SK-N-SH (cell line): ENCODE measurements at regions not wholly inside any gene's neighbourhood (a gene's known extent, or its start where the extent isn't known, plus 50 kb on each side); places are given as distances from the start of the nearest gene placed in this dataset.

ENCODE experiments used
- CTCF ChIA-PET: fragments of 300-600, 350-600 bp; formaldehyde crosslinking; extraction: SDS; loops from one replicate; lab custom pipeline; 2021; lab: Yijun Ruan, JAX
- POLR2A ChIA-PET: fragments of 350-600 bp; sonication (Branson Sonifier 250); formaldehyde crosslinking; extraction: SDS; loops from one replicate; lab custom pipeline; 2020; ENCODE audit warnings: antibody characterized with exemption, inconsistent platforms; lab: Yijun Ruan, JAX
- DNase-seq: peaks from one replicate; pipeline ENCODE4 v3.0.0; 2012
- H2AFZ ChIP-seq: fragments of 200-600 bp; sonication (generic); 2 replicates; pipeline ENCODE4 v1.8.1; 2016; ENCODE audit warnings: antibody characterized with exemption, mild to moderate bottlenecking, low read depth
- H3F3A ChIP-seq: fragments of 200-600 bp; sonication (generic); replicated peaks from 2 replicates; pipeline ENCODE3; 2016; ENCODE audit warnings: antibody characterized with exemption, mild to moderate bottlenecking; ENCODE audit not compliant: insufficient read depth
- H3K27ac ChIP-seq, 2 experiments: fragments of 200-500 bp in 1 of 2; fragments of 200-600 bp in 1 of 2; sonication (Bioruptor generic) in 1 of 2; sonication (generic), shearing (Covaris generic) in 1 of 2; 2 replicates each; pipeline versions ENCODE4 v1.5.1 to v1.6.1; 2014 to 2016; ENCODE audit warnings: low read depth in 2 of 2, inconsistent platforms in 1 of 2, low read length in 1 of 2, mild to moderate bottlenecking in 1 of 2, mixed read lengths in 1 of 2
- H3K27me3 ChIP-seq: fragments of 200-600 bp; sonication (generic), shearing (Covaris generic); 2 replicates; pipeline ENCODE4 v1.6.1; 2016; ENCODE audit warnings: mixed run types; ENCODE audit not compliant: insufficient read depth
- H3K36me3 ChIP-seq, 2 experiments: fragments of 200-500 bp in 1 of 2; fragments of 200-600 bp in 1 of 2; sonication (Bioruptor generic) in 1 of 2; sonication (generic) in 1 of 2; replicated peaks in 1 of 2; 2 replicates each; pipeline versions ENCODE3 to v1.5.1; 2014 to 2016; ENCODE audit warnings: low read length in 1 of 2, mild to moderate bottlenecking in 1 of 2; ENCODE audit not compliant: insufficient read depth in 2 of 2, control insufficient read depth in 1 of 2
- H3K4me1 ChIP-seq, 2 experiments: fragments of 200-500 bp in 1 of 2; fragments of 200-600 bp in 1 of 2; sonication (Bioruptor generic) in 1 of 2; sonication (generic), shearing (Covaris generic) in 1 of 2; 2 replicates each; pipeline versions ENCODE4 v1.5.1 to v1.6.1; 2014 to 2016; ENCODE audit warnings: low read depth in 1 of 2, low read length in 1 of 2, mixed run types in 1 of 2; ENCODE audit not compliant: insufficient read depth in 2 of 2, control insufficient read depth in 1 of 2
- H3K4me2 ChIP-seq: fragments of 200-600 bp; sonication (generic), shearing (Covaris generic); 2 replicates; pipeline ENCODE4 v1.6.1; 2017; ENCODE audit warnings: mixed run types
- H3K4me3 ChIP-seq, 2 experiments: fragments of 200-500 bp in 1 of 2; fragments of 200-600 bp in 1 of 2; sonication (Bioruptor generic) in 1 of 2; sonication (generic), shearing (Covaris generic) in 1 of 2; 2 replicates each; pipeline versions ENCODE4 v1.5.1 to v1.8.1; 2014 to 2016; ENCODE audit warnings: low read depth in 2 of 2, inconsistent platforms in 1 of 2, low read length in 1 of 2, mild to moderate bottlenecking in 1 of 2, mixed read lengths in 1 of 2, moderate library complexity in 1 of 2
- H3K79me2 ChIP-seq: fragments of 200-600 bp; sonication (generic); 2 replicates; pipeline ENCODE4 v1.8.1; 2017; ENCODE audit warnings: mild to moderate bottlenecking; ENCODE audit not compliant: insufficient read depth
- H3K9ac ChIP-seq: fragments of 200-600 bp; sonication (generic); 2 replicates; pipeline ENCODE4 v1.6.1; 2017; ENCODE audit warnings: mixed run types
- H3K9me2 ChIP-seq: fragments of 200-600 bp; sonication (generic); 2 replicates; pipeline ENCODE4 v1.6.1; 2017; ENCODE audit warnings: mixed run types
- H3K9me3 ChIP-seq: fragments of 200-600 bp; sonication (generic); 2 replicates; pipeline ENCODE4 v1.6.1; 2017; ENCODE audit warnings: mixed run types, mild to moderate bottlenecking, moderate library complexity
- H4K20me1 ChIP-seq: fragments of 200-600 bp; sonication (generic); 2 replicates; pipeline ENCODE4 v1.6.1; 2017; ENCODE audit warnings: mild to moderate bottlenecking, mixed run types; ENCODE audit not compliant: insufficient read depth
- CHD2 ChIP-seq: fragments of 150-350 bp; IDR thresholded peaks from 2 replicates; pipeline ENCODE4 v1.6.1; 2018; ENCODE audit warnings: low read length; ENCODE audit not compliant: partially characterized antibody
- CTCF ChIP-seq: fragments of 200-600 bp; sonication (generic); IDR thresholded peaks from 2 replicates; pipeline ENCODE4 v1.6.1; 2017; ENCODE audit warnings: antibody characterized with exemption, mild to moderate bottlenecking, moderate library complexity
- ELF1 ChIP-seq: IDR thresholded peaks from 2 replicates; pipeline ENCODE4 v1.4.0; 2012
- FOSL2 ChIP-seq: IDR thresholded peaks from 2 replicates; pipeline ENCODE4 v1.4.0; 2012; ENCODE audit warnings: low read depth, mild to moderate bottlenecking, moderate library complexity, borderline replicate concordance
- FOXJ3 ChIP-seq: sonication (generic); formaldehyde crosslinking; IDR thresholded peaks from 2 replicates; pipeline ENCODE4 v1.5.1; 2020; ENCODE audit warnings: mild to moderate bottlenecking, missing genetic modification reagents
- GABPA ChIP-seq: IDR thresholded peaks from 2 replicates; pipeline ENCODE4 v1.4.0; 2012; ENCODE audit warnings: low read depth, mild to moderate bottlenecking
- GATA2 ChIP-seq: sonication (generic); formaldehyde crosslinking; IDR thresholded peaks from 2 replicates; pipeline ENCODE4 v1.5.0; 2020; ENCODE audit warnings: mild to moderate bottlenecking, missing genetic modification reagents
- IRF3 ChIP-seq: fragments of 150-350 bp; IDR thresholded peaks from 2 replicates; pipeline ENCODE4 v1.6.1; 2016; ENCODE audit warnings: mild to moderate bottlenecking, low read depth, low read length
- JUND ChIP-seq: IDR thresholded peaks from 2 replicates; pipeline ENCODE4 v1.4.0; 2012
- MAX ChIP-seq: IDR thresholded peaks from 2 replicates; pipeline ENCODE4 v1.4.0; 2012; ENCODE audit warnings: low read depth
- NFIC ChIP-seq: IDR thresholded peaks from 2 replicates; pipeline ENCODE4 v1.4.0; 2012; ENCODE audit warnings: borderline replicate concordance
- PBX3 ChIP-seq: IDR thresholded peaks from 2 replicates; pipeline ENCODE4; 2012
- POLR2AphosphoS5 ChIP-seq: IDR thresholded peaks from 2 replicates; pipeline ENCODE4 v1.6.1; 2012; ENCODE audit warnings: low read depth, low read length
- RAD21 ChIP-seq: IDR thresholded peaks from 2 replicates; pipeline ENCODE4 v1.6.1; 2012; ENCODE audit warnings: mild to moderate bottlenecking, low read length
- RXRA ChIP-seq: IDR thresholded peaks from 2 replicates; pipeline ENCODE4 v1.4.0; 2012; ENCODE audit warnings: low read depth, mild to moderate bottlenecking, borderline replicate concordance
- SIN3A ChIP-seq: IDR thresholded peaks from 2 replicates; pipeline ENCODE4 v1.6.1; 2012; ENCODE audit warnings: low read depth, mild to moderate bottlenecking, low read length, moderate library complexity, borderline replicate concordance
- TAF1 ChIP-seq: IDR thresholded peaks from 2 replicates; pipeline ENCODE4 v1.6.1; 2012; ENCODE audit warnings: low read depth, mild to moderate bottlenecking, low read length, moderate library complexity, borderline replicate concordance
- TEAD4 ChIP-seq: IDR thresholded peaks from 2 replicates; pipeline ENCODE4 v1.4.0; 2012; ENCODE audit warnings: mild to moderate bottlenecking, borderline replicate concordance; ENCODE audit not compliant: insufficient read depth
- USF1 ChIP-seq: IDR thresholded peaks from 2 replicates; pipeline ENCODE4 v1.4.0; 2012; ENCODE audit warnings: low read depth, borderline replicate concordance
- YY1 ChIP-seq: IDR thresholded peaks from 2 replicates; pipeline ENCODE4 v1.4.0; 2012; ENCODE audit warnings: low read depth, mild to moderate bottlenecking
- ZBTB33 ChIP-seq: IDR thresholded peaks from 2 replicates; pipeline ENCODE4 v1.4.0; 2012; ENCODE audit warnings: low read depth, borderline replicate concordance
- WGBS: methylation state at CpG from one replicate; pipeline ENCODE4 v1.1.6; 2017; ENCODE audit warnings: low lambda C conversion rate; 5-methylcytosine and 5-hydroxymethylcytosine counted together

- no peak overlapping the region for H3K4me2 ChIP-seq
- H3K27me3 ChIP-seq: no peaks in the 10 kb centered on the region
- POLR2A ChIA-PET: no interaction called here
- H3K27ac ChIP-seq: no peak overlapping the region
- no peak overlapping the region for H2AFZ ChIP-seq
- peaks cover 41 to 71% of the 10 kb centered on the region in 2 experiments for H3K36me3 ChIP-seq
- H3K9me3 ChIP-seq: no peaks in the 10 kb centered on the region
- WGBS: 93% methylated on average over 8 of the region's 8 CpGs
- no peaks in the 10 kb centered on the region for H3F3A ChIP-seq
- H4K20me1 ChIP-seq: no peaks in the 10 kb centered on the region
- no peaks in the 10 kb centered on the region for H3K79me2 ChIP-seq
- DNase-seq: no peak
- H3K4me3 ChIP-seq: no peak overlapping the region
- CTCF ChIA-PET: interaction anchor here (0.6 to 1.4 kb wide), 2 partner anchors 297 to 307 kb away, joined by 3 to 5 read pairs; no protein-coding TSS in a partner anchor
- no peak for TF ChIP-seq CTCF
- no peak for TF ChIP-seq POLR2AphosphoS5
- no peak for TF ChIP-seq RAD21
- no peak for TF ChIP-seq NFIC
- peaks cover 0 to 7% of the 10 kb centered on the region in 2 experiments; a peak in 1 of 4 replicates for H3K4me1 ChIP-seq
- H3K9ac ChIP-seq: no peak overlapping the region
- H3K9me2 ChIP-seq: no peaks in the 10 kb centered on the region
Measured at GRCh38 chr15:62698646-62699045, 343.9 kb upstream of the TPM1 start.

- POLR2A ChIA-PET: no interaction called here
- H3K9me3 ChIP-seq: no peaks in the 10 kb centered on the region
- H3K4me1 ChIP-seq: no peaks in the 10 kb centered on the region; a peak in 1 of 4 replicates
- H3K27me3 ChIP-seq: no peaks in the 10 kb centered on the region
- no peaks in the 10 kb centered on the region for H3K79me2 ChIP-seq
- no peaks in the 10 kb centered on the region for H3K9me2 ChIP-seq
- H3K27ac ChIP-seq: no peak overlapping the region
- no peak overlapping the region for H3K9ac ChIP-seq
- H3K4me2 ChIP-seq: no peak overlapping the region
- peak; percentile 56 for DNase-seq
- H2AFZ ChIP-seq: no peak overlapping the region
- peaks cover 16 to 47% of the 10 kb centered on the region in 2 experiments for H3K36me3 ChIP-seq
- CTCF ChIA-PET: interaction anchor here (0.6 to 3.2 kb wide), 34 partner anchors 11 to 834 kb away, joined by 3 to 23 read pairs (median 4); partner anchors contain the start of gene TLN2
- no peaks in the 10 kb centered on the region for H4K20me1 ChIP-seq
- H3K4me3 ChIP-seq: no peak overlapping the region
- no peaks in the 10 kb centered on the region for H3F3A ChIP-seq
- 75% methylated on average over 2 of the region's 2 CpGs for WGBS
- TF ChIP-seq SIN3A (no peak), NFIC (peak; percentile 58; the same call in 1 of the 2 replicates), GATA2 (no peak), FOSL2 (no peak), JUND (no peak), FOXJ3 (CRISPR knock-in tag) (no peak), TAF1 (no peak), RXRA (no peak), ELF1 (no peak), YY1 (no peak), ZBTB33 (no peak), USF1 (no peak), PBX3 (no peak), POLR2AphosphoS5 (no peak), GABPA (no peak), RAD21 (peak; percentile 85), MAX (no peak), TEAD4 (no peak), CHD2 (no peak), IRF3 (no peak)
Measured at GRCh38 chr15:62706317-62706716, 336.2 kb upstream of the TPM1 start.
